A673 (cell line): ENCODE measurements at regions not wholly inside any gene's neighbourhood (a gene's known extent, or its start where the extent isn't known, plus 50 kb on each side); places are given as distances from the start of the nearest gene placed in this dataset.
"Not testable (repeated sequence)": the region's sequence is repeated elsewhere in the genome, so short reads cannot be mapped to it uniquely, and the experiment has no call there.

Source experiments
- BruUV-seq: library from RNA; stranded (reverse); fragments of 400-500 nt; replicated peaks from 2 replicates; lab custom pipeline; 2021; lab: Mats Ljungman, UMichigan
- CTCF ChIA-PET: fragments of 300-600 bp; sonication (Branson Sonifier 250); formaldehyde crosslinking; loops from one replicate; lab custom pipeline; 2022; ENCODE audit warnings: antibody characterized with exemption; lab: Charles Lee
- POLR2A ChIA-PET: fragments of 300-600 bp; sonication (Branson Sonifier 250); formaldehyde crosslinking; loops from one replicate; lab custom pipeline; 2022; ENCODE audit warnings: antibody characterized with exemption; ENCODE audit not compliant: low non-redundant PET; lab: Charles Lee
- DNase-seq: peaks from one replicate; pipeline ENCODE4 v3.0.0-alpha.2; 2015; ENCODE audit warnings: low spot score
- H3K27ac ChIP-seq: fragments of 200-600 bp; sonication (generic); 2 replicates; pipeline ENCODE4 v1.5.1; 2016; ENCODE audit warnings: mixed run types, low read depth, mild to moderate bottlenecking, mixed read lengths, antibody characterized with exemption, low read length; ENCODE audit not compliant: poor library complexity, severe bottlenecking
- H3K27me3 ChIP-seq: fragments of 200-600 bp; sonication (generic); replicated peaks from 2 replicates; pipeline ENCODE4 v1.6.1; 2017; ENCODE audit warnings: mixed run types, low read depth, mild to moderate bottlenecking, mixed read lengths, antibody characterized with exemption, low read length; ENCODE audit not compliant: insufficient read depth, poor library complexity
- H3K36me3 ChIP-seq: fragments of 200-600 bp; sonication (generic); 2 replicates; pipeline ENCODE4 v1.6.1; 2016; ENCODE audit warnings: mixed run types, mild to moderate bottlenecking, mixed read lengths, antibody characterized with exemption, low read length; ENCODE audit not compliant: insufficient read depth, poor library complexity, severe bottlenecking
- H3K4me1 ChIP-seq: fragments of 200-600 bp; sonication (generic); 2 replicates; pipeline ENCODE4 v1.6.1; 2017; ENCODE audit warnings: mixed run types, mild to moderate bottlenecking, mixed read lengths, antibody characterized with exemption, low read length; ENCODE audit not compliant: insufficient read depth, poor library complexity, severe bottlenecking
- H3K4me3 ChIP-seq: fragments of 200-600 bp; sonication (generic); 2 replicates; pipeline ENCODE4 v1.5.1; 2016; ENCODE audit warnings: low read depth, mixed run types, mild to moderate bottlenecking, mixed read lengths, low read length; ENCODE audit not compliant: poor library complexity, severe bottlenecking
- H3K9me3 ChIP-seq: fragments of 200-600 bp; sonication (generic); 2 replicates; pipeline ENCODE4 v1.6.1; 2016; ENCODE audit warnings: mixed run types, low read depth, mild to moderate bottlenecking, mixed read lengths, antibody characterized with exemption, low read length; ENCODE audit not compliant: poor library complexity, severe bottlenecking
- CTCF ChIP-seq: fragments of 300-800, 200-600 bp; sonication (generic); conservative IDR thresholded peaks from 2 replicates; pipeline ENCODE4 v1.5.1; 2017; ENCODE audit warnings: low read depth, mild to moderate bottlenecking, antibody characterized with exemption, low read length, moderate library complexity, mixed read lengths
- EZH2 ChIP-seq: fragments of 200-600 bp; sonication (generic); IDR thresholded peaks from 2 replicates; pipeline ENCODE4 v1.6.1; 2017; ENCODE audit warnings: borderline replicate concordance, low read depth, mild to moderate bottlenecking, mixed read lengths, antibody characterized with exemption, low read length; ENCODE audit not compliant: poor library complexity, severe bottlenecking
- intact Hi-C: fragments of 100-400 bp; cut with micrococcal nuclease; formaldehyde crosslinking; loops from one replicate; pipeline ENCODE4 v1.10.0; 2022; ENCODE audit not compliant: unreplicated experiment

DNA sequence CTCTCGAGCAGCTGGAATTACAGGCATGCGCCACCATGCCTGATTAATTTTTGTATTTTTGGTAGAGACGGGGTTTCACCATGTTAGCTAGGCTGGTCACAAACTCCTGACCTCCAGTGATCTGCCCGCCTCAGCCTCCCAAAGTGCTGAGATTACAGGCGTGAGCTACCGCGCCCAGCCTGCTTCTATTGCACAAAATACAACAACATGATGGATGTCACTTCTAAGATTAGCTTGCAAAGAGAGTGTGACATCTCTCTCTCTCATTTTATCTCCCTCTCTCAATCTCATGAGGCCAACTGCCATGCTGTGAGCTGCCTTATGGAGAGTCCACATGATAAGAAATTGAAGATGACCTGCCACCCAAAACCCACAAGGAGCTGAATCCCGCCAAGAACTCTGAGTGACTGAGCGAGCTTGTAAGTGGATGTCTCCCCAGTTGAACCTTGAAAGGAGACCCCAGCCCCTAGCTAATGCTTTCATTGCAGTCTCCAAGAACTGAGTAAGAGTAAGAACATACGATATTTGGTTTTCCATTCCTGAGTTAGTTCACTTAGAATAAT is 458.5 kb downstream of the RBFOX1 start:
- Histone ChIP-seq H3K4me3 (no peak overlapping the region), H3K4me1 (no peaks in the 10 kb centered on the region), H3K27ac (no peak overlapping the region), H3K9me3 (no peaks in the 10 kb centered on the region), H3K27me3 (no peaks in the 10 kb centered on the region), H3K36me3 (no peaks in the 10 kb centered on the region)
- intact Hi-C loops: no loop called here
- BruUV-seq: no TSS peak
- DNase-seq: no peak
- POLR2A ChIA-PET: no interaction called here
- CTCF ChIA-PET: no interaction called here
- TF ChIP-seq EZH2: no peak
- TF ChIP-seq CTCF: no peak

DNA sequence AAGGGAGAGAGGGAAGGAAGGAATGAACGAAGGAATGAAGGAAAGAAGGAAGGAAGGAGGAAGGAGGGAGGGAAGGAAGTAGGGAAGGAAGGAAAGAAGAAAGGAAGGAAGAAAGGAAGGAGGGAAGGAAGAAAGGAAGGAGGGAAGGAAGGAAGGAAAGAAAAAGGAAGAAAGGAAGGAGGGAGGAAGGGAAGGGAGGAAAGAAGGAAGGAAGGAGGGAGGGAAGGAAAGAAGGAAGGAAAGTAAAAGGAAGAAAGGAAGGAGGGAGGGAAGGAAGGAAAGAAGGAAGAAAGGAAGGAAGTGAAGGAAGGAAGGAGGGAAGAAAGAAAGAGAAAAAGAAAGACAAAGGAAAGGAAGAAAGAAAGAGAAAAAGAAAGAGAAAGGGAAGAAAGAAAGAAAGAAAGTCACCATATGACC is 442.4 kb downstream of the RBFOX1 start:
- H3K9me3 ChIP-seq: peaks cover 3% of the 10 kb centered on the region
- intact Hi-C loops: no loop called here
- DNase-seq: no peak
- CTCF ChIA-PET: no interaction called here
- H3K36me3 ChIP-seq: no peaks in the 10 kb centered on the region
- POLR2A ChIA-PET: no interaction called here
- H3K27ac ChIP-seq: no peak overlapping the region
- BruUV-seq: no TSS peak
- H3K4me3 ChIP-seq: no peak overlapping the region
- no peaks in the 10 kb centered on the region for H3K4me1 ChIP-seq
- TF ChIP-seq EZH2: no peak
- TF ChIP-seq CTCF: no peak
- H3K27me3 ChIP-seq: no peaks in the 10 kb centered on the region

DNA sequence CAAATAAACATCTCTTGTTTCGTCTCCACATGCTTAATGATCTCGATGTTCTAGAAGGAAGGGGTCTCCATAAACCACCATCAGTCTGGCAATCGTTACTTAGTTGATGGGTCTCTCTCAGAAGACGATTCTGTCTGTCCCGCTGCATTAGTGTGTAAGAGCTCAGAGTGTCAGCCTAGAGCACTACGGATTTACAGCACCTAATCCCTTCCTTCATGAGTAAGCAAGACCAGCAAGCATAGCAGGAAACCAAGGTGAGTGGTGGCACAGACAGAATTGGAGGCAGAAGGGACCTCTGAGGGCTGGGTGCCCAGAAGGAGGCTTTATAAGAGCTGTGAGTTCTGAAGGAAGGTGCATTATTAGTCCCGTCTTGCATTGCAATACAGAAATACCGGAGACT is 440.1 kb downstream of the RBFOX1 start:
- Histone ChIP-seq H3K4me1 (no peaks in the 10 kb centered on the region), H3K27ac (no peak overlapping the region), H3K36me3 (no peaks in the 10 kb centered on the region), H3K9me3 (no peaks in the 10 kb centered on the region), H3K4me3 (no peak overlapping the region), H3K27me3 (no peaks in the 10 kb centered on the region)
- TF ChIP-seq CTCF: no peak
- no peak for TF ChIP-seq EZH2
- DNase-seq: no peak
- ChIA-PET CTCF (no interaction called here), POLR2A (no interaction called here)
- intact Hi-C loops: no loop called here
- BruUV-seq: no TSS peak

GRCh38 chr16:7769091-7769490 is 436.4 kb downstream of the RBFOX1 start:
- H3K9me3 ChIP-seq, BruUV-seq, H3K4me1 ChIP-seq, intact Hi-C loops, H3K36me3 ChIP-seq, H3K27ac ChIP-seq, POLR2A ChIA-PET, DNase-seq, CTCF ChIA-PET, H3K27me3 ChIP-seq, H3K4me3 ChIP-seq: not testable (repeated sequence)
